K562 (cell line): ENCODE measurements at regions not wholly inside any gene's neighbourhood (a gene's known extent, or its start where the extent isn't known, plus 50 kb on each side); places are given as distances from the start of the nearest gene placed in this dataset.

Experiments used
- ATAC-seq: fragments of 200-7000 bp; cut with Tn5 transposase; 3 replicates; pipeline ENCODE4 v1.9.1; 2020; ENCODE audit warnings: moderate library complexity
- BruUV-seq: library from RNA; stranded (reverse); fragments of 400-500 nt; replicated peaks from 2 replicates; lab custom pipeline; 2021; lab: Mats Ljungman, UMichigan
- CTCF ChIA-PET: fragments of 300-600 bp; formaldehyde crosslinking; extraction: SDS; loops from one replicate; lab custom pipeline; 2021; ENCODE audit warnings: low intra/inter-chr PET ratio; lab: Yijun Ruan, JAX
- POLR2A ChIA-PET: fragments of 300-600, 350-650 bp; sonication (Branson Sonifier 250); formaldehyde crosslinking; extraction: SDS; loops from one replicate; lab custom pipeline; 2021; ENCODE audit warnings: antibody characterized with exemption, inconsistent platforms; lab: Yijun Ruan, JAX
- DNase-seq, 4 experiments: peaks; one replicate each; pipeline versions ENCODE4 v3.0.0 to v3.0.0-alpha.2; 2011 to 2018; ENCODE audit warnings: low spot score in 3 of 4, mixed read lengths in 3 of 4; ENCODE audit errors: extremely low read depth in 1 of 4
- FAIRE-seq: peaks from 2 replicates; lab custom pipeline; 2011; peaks lifted over from hg19 to GRCh38; lab: Jason Lieb, UNC
- H2AFZ ChIP-seq: 2 replicates; pipeline ENCODE4 v1.6.0; 2011; ENCODE audit warnings: low read depth, low read length, control low read depth, inconsistent platforms
- H3K27ac ChIP-seq: fragments of 200-600 bp; 3 replicates; pipeline ENCODE4 v1.8.0; 2011; ENCODE audit warnings: low read depth, mild to moderate bottlenecking, control low read depth, inconsistent platforms, low read length, moderate library complexity, mixed read lengths; ENCODE audit errors: extremely low read depth
- H3K27me3 ChIP-seq, 2 experiments: fragments of 300-600 bp in 1 of 2; 2 replicates in 1 of 2; 3 replicates in 1 of 2; pipeline versions ENCODE4 v1.6.0 to v1.8.0; 2011; ENCODE audit warnings: inconsistent platforms in 2 of 2, low read length in 2 of 2, mild to moderate bottlenecking in 1 of 2, mixed read lengths in 1 of 2, moderate library complexity in 1 of 2; ENCODE audit not compliant: control insufficient read depth in 2 of 2, insufficient read depth in 2 of 2
- H3K36me3 ChIP-seq: fragments of 300-600 bp; 3 replicates; pipeline ENCODE4 v1.8.0; 2011; ENCODE audit warnings: mild to moderate bottlenecking, low read length, inconsistent platforms; ENCODE audit not compliant: control insufficient read depth, insufficient read depth
- H3K4me1 ChIP-seq, 2 experiments: fragments of 200-600 bp in 1 of 2; replicated peaks in 1 of 2; 2 replicates in 1 of 2; 3 replicates in 1 of 2; pipeline versions ENCODE4 v1.5.1 to v1.8.0; 2011; ENCODE audit warnings: inconsistent platforms in 2 of 2, low read length in 2 of 2, mild to moderate bottlenecking in 1 of 2, mixed read lengths in 1 of 2, moderate library complexity in 1 of 2; ENCODE audit not compliant: control insufficient read depth in 2 of 2, insufficient read depth in 2 of 2
- H3K4me2 ChIP-seq: 2 replicates; pipeline ENCODE4 v1.6.1; 2011; ENCODE audit warnings: low read length, control low read depth, inconsistent platforms, mixed read lengths; ENCODE audit not compliant: insufficient read depth
- H3K4me3 ChIP-seq: fragments of 200-600 bp; sonication (generic), shearing (Covaris generic); 2 replicates; pipeline ENCODE4 v1.5.1; 2016; ENCODE audit warnings: control low read depth, inconsistent platforms
- H3K79me2 ChIP-seq: fragments of 200-600 bp; 3 replicates; pipeline ENCODE4 v1.8.0; 2011; ENCODE audit warnings: low read length, inconsistent platforms; ENCODE audit not compliant: control insufficient read depth, insufficient read depth
- H3K9ac ChIP-seq, 2 experiments: 2 replicates each; pipeline versions ENCODE4 v1.6.0 to v1.6.1; 2011; ENCODE audit warnings: low read depth in 2 of 2, low read length in 2 of 2, control low read depth in 1 of 2, inconsistent platforms in 1 of 2, mild to moderate bottlenecking in 1 of 2, mixed read lengths in 1 of 2; ENCODE audit not compliant: insufficient read depth in 1 of 2
- H3K9me1 ChIP-seq: one replicate; pipeline ENCODE4 v1.6.0; 2011; ENCODE audit warnings: inconsistent platforms, mild to moderate bottlenecking, low read length, moderate library complexity; ENCODE audit not compliant: control insufficient read depth, insufficient read depth
- H3K9me3 ChIP-seq: replicated peaks from 2 replicates; pipeline ENCODE4 v1.5.1; 2011; ENCODE audit warnings: low read depth, low read length, inconsistent platforms; ENCODE audit not compliant: control insufficient read depth, insufficient read depth
- H4K20me1 ChIP-seq: replicated peaks from 2 replicates; pipeline ENCODE4 v1.6.1; 2011; ENCODE audit warnings: low read length, inconsistent platforms, mixed read lengths; ENCODE audit not compliant: control insufficient read depth, insufficient read depth
- FOSL1 ChIP-seq: fragments of 200-800 bp; sonication (Bioruptor generic); conservative IDR thresholded peaks from 2 replicates; pipeline ENCODE4 v1.6.1; 2016; ENCODE audit warnings: missing genetic modification characterization, missing compliant biosample characterization
- SIN3A ChIP-seq, 2 experiments: fragments of 150-350 bp in 1 of 2; IDR thresholded peaks; 2 replicates each; pipeline ENCODE4 v1.6.1; 2011 to 2016; ENCODE audit warnings: borderline replicate concordance in 2 of 2, low read depth in 2 of 2, low read length in 2 of 2, mild to moderate bottlenecking in 2 of 2, moderate library complexity in 2 of 2; ENCODE audit not compliant: control insufficient read depth in 1 of 2
- WGBS: fragments of 100-300 bp; shearing (Covaris generic); methylation state at CpG from one replicate; pipeline ENCODE4 v1.1.6; 2016; ENCODE audit warnings: low coverage, mixed read lengths; ENCODE audit not compliant: insufficient coverage; ENCODE audit errors: missing lambda C conversion rate; 5-methylcytosine and 5-hydroxymethylcytosine counted together
- in situ Hi-C: fragments of 300-500 bp; cut with MboI; formaldehyde crosslinking; loops from 4 replicates; pipeline ENCODE4 v1.15.0; 2018; ENCODE audit warnings: inconsistent platforms, mixed read lengths
- intact Hi-C: fragments of 100-400 bp; cut with micrococcal nuclease; formaldehyde crosslinking; loops from 2 replicates; pipeline ENCODE4 v1.14.2; 2022
- TF ChIP-seq, protein P1 (sequence below): fragments of 450-650 bp; IDR thresholded peaks from 2 replicates; pipeline ENCODE4 v1.7.0; 2016; ENCODE audit warnings: borderline replicate concordance
- TF ChIP-seq, protein P2 (sequence below): fragments of 450-650 bp; formaldehyde crosslinking; conservative IDR thresholded peaks from 2 replicates; pipeline ENCODE4 v1.4.0; 2022; ENCODE audit warnings: mild to moderate bottlenecking, missing genetic modification characterization

DNA sequence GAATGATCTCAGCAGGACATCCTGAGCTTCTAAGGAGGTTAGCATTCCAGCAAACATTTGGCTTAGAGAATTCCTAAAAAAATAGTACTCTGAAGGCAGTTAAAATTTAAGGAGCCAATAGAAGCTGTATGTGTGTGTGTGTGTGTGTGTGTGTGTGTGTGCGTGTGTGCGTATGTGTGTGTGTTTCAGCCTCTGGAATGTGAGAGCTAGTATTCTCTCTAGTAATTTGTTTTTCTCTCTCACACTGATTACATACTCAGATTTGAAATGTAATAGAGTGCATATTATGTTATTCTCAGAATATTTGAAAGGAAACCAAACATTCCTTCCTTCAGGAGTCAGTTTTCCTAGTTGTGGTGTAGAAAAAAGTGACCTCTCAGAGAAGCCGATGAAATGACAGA lies 279.6 kb downstream of the TMEM38B start:
- Histone ChIP-seq H3K4me3 (no peak overlapping the region), H4K20me1 (no peaks in the 10 kb centered on the region), H3K27ac (no peak overlapping the region), H3K9me3 (no peaks in the 10 kb centered on the region), H3K27me3 (no peaks in the 10 kb centered on the region), H3K79me2 (no peaks in the 10 kb centered on the region), H3K4me2 (no peak overlapping the region), H3K9ac (no peak overlapping the region), H3K36me3 (no peaks in the 10 kb centered on the region), H3K4me1 (no peaks in the 10 kb centered on the region), H2AFZ (no peak overlapping the region), H3K9me1 (no peaks in the 10 kb centered on the region)
- POLR2A ChIA-PET, result no interaction called here
- ATAC-seq (no peak), FAIRE-seq (no peak), DNase-seq (no peak)
- CTCF ChIA-PET, result no interaction called here
- intact Hi-C loops, result no loop called here
- TF ChIP-seq, protein P1, sequence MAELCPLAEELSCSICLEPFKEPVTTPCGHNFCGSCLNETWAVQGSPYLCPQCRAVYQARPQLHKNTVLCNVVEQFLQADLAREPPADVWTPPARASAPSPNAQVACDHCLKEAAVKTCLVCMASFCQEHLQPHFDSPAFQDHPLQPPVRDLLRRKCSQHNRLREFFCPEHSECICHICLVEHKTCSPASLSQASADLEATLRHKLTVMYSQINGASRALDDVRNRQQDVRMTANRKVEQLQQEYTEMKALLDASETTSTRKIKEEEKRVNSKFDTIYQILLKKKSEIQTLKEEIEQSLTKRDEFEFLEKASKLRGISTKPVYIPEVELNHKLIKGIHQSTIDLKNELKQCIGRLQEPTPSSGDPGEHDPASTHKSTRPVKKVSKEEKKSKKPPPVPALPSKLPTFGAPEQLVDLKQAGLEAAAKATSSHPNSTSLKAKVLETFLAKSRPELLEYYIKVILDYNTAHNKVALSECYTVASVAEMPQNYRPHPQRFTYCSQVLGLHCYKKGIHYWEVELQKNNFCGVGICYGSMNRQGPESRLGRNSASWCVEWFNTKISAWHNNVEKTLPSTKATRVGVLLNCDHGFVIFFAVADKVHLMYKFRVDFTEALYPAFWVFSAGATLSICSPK, result no peak
- no peak for TF ChIP-seq FOSL1 (tag)
- no peak for TF ChIP-seq SIN3A (IDR thresholded peaks at IDR 0.05; ENCODE audit: borderline replicate concordance in 2 of 2, control insufficient read depth in 1 of 2, low read depth in 2 of 2, low read length in 2 of 2)
- TF ChIP-seq, protein P2, sequence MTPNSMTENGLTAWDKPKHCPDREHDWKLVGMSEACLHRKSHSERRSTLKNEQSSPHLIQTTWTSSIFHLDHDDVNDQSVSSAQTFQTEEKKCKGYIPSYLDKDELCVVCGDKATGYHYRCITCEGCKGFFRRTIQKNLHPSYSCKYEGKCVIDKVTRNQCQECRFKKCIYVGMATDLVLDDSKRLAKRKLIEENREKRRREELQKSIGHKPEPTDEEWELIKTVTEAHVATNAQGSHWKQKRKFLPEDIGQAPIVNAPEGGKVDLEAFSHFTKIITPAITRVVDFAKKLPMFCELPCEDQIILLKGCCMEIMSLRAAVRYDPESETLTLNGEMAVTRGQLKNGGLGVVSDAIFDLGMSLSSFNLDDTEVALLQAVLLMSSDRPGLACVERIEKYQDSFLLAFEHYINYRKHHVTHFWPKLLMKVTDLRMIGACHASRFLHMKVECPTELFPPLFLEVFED, result no peak
- 4% methylated on average over 3 of the region's 3 CpGs for WGBS
- BruUV-seq, result no TSS peak
- in situ Hi-C loops, result no loop called here
